Heart left ventricle (tissue), 16 donors: ENCODE measurements at regions not wholly inside any gene's neighbourhood (a gene's known extent, or its start where the extent isn't known, plus 50 kb on each side); places are given as distances from the start of the nearest gene placed in this dataset.
"Not testable (repeated sequence)": the region's sequence is repeated elsewhere in the genome, so short reads cannot be mapped to it uniquely, and the experiment has no call there.

Source experiments
- ATAC-seq, 4 donors: fragments of 200-7000 bp; cut with Tn5 transposase; one replicate each; pipeline ENCODE4 v1.9.1; 2020 to 2022; ENCODE audit warnings: moderate library complexity in 4 of 4, mild to moderate bottlenecking in 3 of 4, moderate number of reproducible peaks in 1 of 4
- DNase-seq, 5 donors: peaks; one replicate each; pipeline ENCODE4 v3.0.0-alpha.2; 2020
- H3K27ac ChIP-seq, 12 donors: fragments of 200-600 bp; sonication (generic) in 4 of 12; one replicate each; pipeline versions ENCODE4 v1.5.0 to v1.8.0; 2016 to 2022; ENCODE audit warnings: mild to moderate bottlenecking in 2 of 12
- H3K27me3 ChIP-seq, 9 donors: fragments of 200-600 bp; sonication (generic) in 2 of 9; one replicate each; pipeline versions ENCODE4 v1.5.1 to v1.8.0; 2016 to 2022; ENCODE audit warnings: mild to moderate bottlenecking in 3 of 9
- H3K36me3 ChIP-seq, 9 donors: fragments of 200-600 bp; sonication (generic) in 2 of 9; one replicate each; pipeline versions ENCODE4 v1.5.0 to v1.8.0; 2018 to 2022; ENCODE audit warnings: mild to moderate bottlenecking in 2 of 9
- H3K4me1 ChIP-seq, 12 donors: fragments of 200-600 bp; sonication (generic) in 4 of 12; one replicate each; pipeline versions ENCODE4 v1.5.0 to v1.8.0; 2016 to 2022; ENCODE audit warnings: mild to moderate bottlenecking in 3 of 12
- H3K4me3 ChIP-seq, 12 donors: fragments of 200-600 bp; sonication (generic) in 4 of 12; one replicate each; pipeline versions ENCODE4 v1.5.0 to v1.8.0; 2017 to 2022; ENCODE audit warnings: mild to moderate bottlenecking in 9 of 12, moderate library complexity in 4 of 12
- H3K9me3 ChIP-seq, 12 donors: fragments of 200-600 bp; sonication (generic) in 4 of 12; one replicate each; pipeline versions ENCODE4 v1.5.0 to v1.8.0; 2016 to 2022; ENCODE audit warnings: mild to moderate bottlenecking in 1 of 12
- POLR2A ChIP-seq, 2 donors: fragments of 450-650 bp; IDR thresholded peaks; one replicate each; pipeline ENCODE4 v1.6.1; 2017; ENCODE audit warnings: antibody characterized with exemption in 2 of 2, mild to moderate bottlenecking in 2 of 2, moderate library complexity in 2 of 2
- WGBS, 4 donors: extraction: QIAGEN DNeasy Blood & Tissue Kit in 2 of 4; methylation state at CpG; one replicate each; pipeline versions ENCODE4 v1.1.5 to v1.1.7; 2013 to 2018; 5-methylcytosine and 5-hydroxymethylcytosine counted together
- intact Hi-C, 10 donors: fragments of 100-400 bp; cut with DNase I; formaldehyde crosslinking; loops; one replicate each; pipeline versions ENCODE4 v1.11.1 to v1.14.2; 2022
- TF ChIP-seq, protein P1 (sequence below), 12 donors: fragments of 200-600 bp; sonication (generic) in 4 of 12; IDR thresholded peaks; one replicate each; pipeline versions ENCODE4 v1.5.0 to v1.8.0; 2018 to 2022; ENCODE audit warnings: antibody characterized with exemption in 12 of 12, mild to moderate bottlenecking in 5 of 12
- donor health status: ischemic (EF 13 %, LVEDD 7.1; RV severe dilation, severe dysfunction).
- donor health status: healthy with polysubstance abuse.
- donor health status: DM: no; HTN: yes; CAD: no.
- donor health status: DM: no; HTN: no; CAD: no.
- donor health status: ischemic (EF 25% LVEDD 6.9; RV normal size, moderate dysfunction).
- donor health status: ischemic (EF 25% LVEDD 5.7; RV mildly dilated, moderate dysfunction).
- donor health status: healthy.
- donor health status: DM: yes; HTN: yes; CAD: no.
- donor health status: ischemic (EF 35%, LVEDD 5.7; RV mildly dilated, moderate dysfunction).
- donor health status: nonischemic (EF 11% LVEDD 7.7; RV severe dilation, severe dysfunction).
- donor health status: DM: yes; HTN: yes; CAD: no.
- donor health status: PGD.
- donor health status: ischemic (EF 29% LVEDD 5.4; RV normal size, mild dysfunction).
- donor health status: nonischemic (EF 23%, LVEDD 6.1; RV moderate dilation, normal function).

DNA sequence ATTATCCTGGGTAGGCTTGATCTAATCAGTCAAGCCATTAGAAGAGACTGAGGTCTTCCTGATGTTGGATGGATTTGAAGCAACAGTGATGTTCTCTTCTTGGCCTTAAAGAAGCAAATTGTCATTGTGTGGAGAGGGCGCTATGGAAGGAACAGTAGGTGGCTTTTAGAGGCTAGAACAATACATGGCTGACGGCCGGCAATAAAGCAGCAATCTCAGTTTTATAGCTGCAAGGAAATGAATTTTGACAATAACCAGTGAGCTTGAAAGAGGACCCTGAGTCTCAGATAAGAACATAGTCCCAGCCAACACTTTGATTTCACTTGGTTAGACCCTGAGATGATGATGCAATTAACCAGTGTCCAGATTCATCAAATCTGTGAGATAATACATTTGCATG is 302.1 kb downstream of the NSUN3 start:
- TF ChIP-seq, protein P1, sequence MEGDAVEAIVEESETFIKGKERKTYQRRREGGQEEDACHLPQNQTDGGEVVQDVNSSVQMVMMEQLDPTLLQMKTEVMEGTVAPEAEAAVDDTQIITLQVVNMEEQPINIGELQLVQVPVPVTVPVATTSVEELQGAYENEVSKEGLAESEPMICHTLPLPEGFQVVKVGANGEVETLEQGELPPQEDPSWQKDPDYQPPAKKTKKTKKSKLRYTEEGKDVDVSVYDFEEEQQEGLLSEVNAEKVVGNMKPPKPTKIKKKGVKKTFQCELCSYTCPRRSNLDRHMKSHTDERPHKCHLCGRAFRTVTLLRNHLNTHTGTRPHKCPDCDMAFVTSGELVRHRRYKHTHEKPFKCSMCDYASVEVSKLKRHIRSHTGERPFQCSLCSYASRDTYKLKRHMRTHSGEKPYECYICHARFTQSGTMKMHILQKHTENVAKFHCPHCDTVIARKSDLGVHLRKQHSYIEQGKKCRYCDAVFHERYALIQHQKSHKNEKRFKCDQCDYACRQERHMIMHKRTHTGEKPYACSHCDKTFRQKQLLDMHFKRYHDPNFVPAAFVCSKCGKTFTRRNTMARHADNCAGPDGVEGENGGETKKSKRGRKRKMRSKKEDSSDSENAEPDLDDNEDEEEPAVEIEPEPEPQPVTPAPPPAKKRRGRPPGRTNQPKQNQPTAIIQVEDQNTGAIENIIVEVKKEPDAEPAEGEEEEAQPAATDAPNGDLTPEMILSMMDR (IDR thresholded peaks at IDR 0.05): no peak
- no peak for TF ChIP-seq POLR2A (IDR thresholded peaks at IDR 0.05)
- Histone ChIP-seq H3K27ac (no peak overlapping the region), H3K4me3 (no peak overlapping the region), H3K4me1 (peaks cover 0 to 11% (median 0%) of the 10 kb centered on the region in 12 donors), H3K36me3 (no peaks in the 10 kb centered on the region), H3K9me3 (peaks cover 0 to 19% (median 0%) of the 10 kb centered on the region in 12 donors), H3K27me3 (no peaks in the 10 kb centered on the region)
- DNase-seq (no peak), ATAC-seq (no peak)
- WGBS, 4 donors: 53 to 88% (median 85%) methylated on average over 3 of the region's 3 CpGs
- intact Hi-C loops: no loop called here

DNA sequence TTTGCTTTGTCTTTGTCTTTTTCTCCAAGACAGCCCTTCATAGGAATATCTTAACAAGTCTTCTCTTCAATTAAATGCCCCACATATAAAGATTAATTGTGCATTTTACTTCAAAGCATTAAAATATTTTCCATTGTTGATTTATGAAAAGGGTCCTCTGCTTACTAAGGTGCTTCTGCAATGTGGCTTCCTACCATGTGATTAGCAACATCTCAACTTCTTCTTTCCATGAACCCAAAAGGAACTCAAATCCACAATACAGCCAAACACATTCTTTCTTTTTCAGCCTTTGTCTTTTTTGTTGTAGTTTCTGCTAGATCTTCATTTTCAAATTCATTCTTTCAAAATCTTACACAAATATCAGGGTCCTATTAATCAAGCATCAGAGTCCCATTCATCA is 309.2 kb downstream of the NSUN3 start:
- H3K9me3 ChIP-seq: peaks cover 0 to 19% (median 0%) of the 10 kb centered on the region in 12 donors
- H3K4me3 ChIP-seq: no peak overlapping the region
- intact Hi-C loops: no loop called here
- no peaks in the 10 kb centered on the region for H3K36me3 ChIP-seq
- H3K4me1 ChIP-seq: peaks cover 0 to 6% (median 0%) of the 10 kb centered on the region in 12 donors
- no peak for TF ChIP-seq POLR2A (IDR thresholded peaks at IDR 0.05)
- TF ChIP-seq, protein P1 (IDR thresholded peaks at IDR 0.05): no peak
- no peak for ATAC-seq
- H3K27me3 ChIP-seq: no peaks in the 10 kb centered on the region
- no peak overlapping the region for H3K27ac ChIP-seq
- no peak for DNase-seq

DNA sequence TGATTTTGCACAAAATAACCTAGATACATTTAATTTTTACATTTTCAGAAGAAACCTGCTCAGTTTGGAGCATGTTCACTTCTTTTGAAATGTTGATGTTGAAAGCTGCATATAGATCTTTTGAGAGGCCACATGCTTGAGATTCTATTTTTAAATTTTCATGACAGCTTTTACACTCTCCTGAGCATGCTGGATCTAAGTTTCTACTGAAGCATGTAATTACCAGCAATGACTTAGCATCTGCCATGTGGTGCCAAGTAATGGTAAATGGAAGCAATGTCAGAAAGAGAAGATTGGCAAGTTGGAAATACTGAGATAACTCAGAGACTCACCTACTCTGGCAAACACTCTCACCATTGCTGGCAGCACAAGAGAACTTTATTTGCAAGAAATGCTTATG is 310.6 kb downstream of the NSUN3 start:
- no peaks in the 10 kb centered on the region for H3K27me3 ChIP-seq
- no peak for TF ChIP-seq POLR2A (IDR thresholded peaks at IDR 0.05)
- TF ChIP-seq, protein P1 (IDR thresholded peaks at IDR 0.05): no peak
- no peak overlapping the region for H3K27ac ChIP-seq
- ATAC-seq: no peak
- peaks cover 0 to 6% (median 0%) of the 10 kb centered on the region in 12 donors for H3K4me1 ChIP-seq
- intact Hi-C loops: no loop called here
- no peak for DNase-seq
- no peak overlapping the region for H3K4me3 ChIP-seq
- no peaks in the 10 kb centered on the region for H3K36me3 ChIP-seq
- H3K9me3 ChIP-seq: peaks cover 0 to 19% (median 0%) of the 10 kb centered on the region in 12 donors

DNA sequence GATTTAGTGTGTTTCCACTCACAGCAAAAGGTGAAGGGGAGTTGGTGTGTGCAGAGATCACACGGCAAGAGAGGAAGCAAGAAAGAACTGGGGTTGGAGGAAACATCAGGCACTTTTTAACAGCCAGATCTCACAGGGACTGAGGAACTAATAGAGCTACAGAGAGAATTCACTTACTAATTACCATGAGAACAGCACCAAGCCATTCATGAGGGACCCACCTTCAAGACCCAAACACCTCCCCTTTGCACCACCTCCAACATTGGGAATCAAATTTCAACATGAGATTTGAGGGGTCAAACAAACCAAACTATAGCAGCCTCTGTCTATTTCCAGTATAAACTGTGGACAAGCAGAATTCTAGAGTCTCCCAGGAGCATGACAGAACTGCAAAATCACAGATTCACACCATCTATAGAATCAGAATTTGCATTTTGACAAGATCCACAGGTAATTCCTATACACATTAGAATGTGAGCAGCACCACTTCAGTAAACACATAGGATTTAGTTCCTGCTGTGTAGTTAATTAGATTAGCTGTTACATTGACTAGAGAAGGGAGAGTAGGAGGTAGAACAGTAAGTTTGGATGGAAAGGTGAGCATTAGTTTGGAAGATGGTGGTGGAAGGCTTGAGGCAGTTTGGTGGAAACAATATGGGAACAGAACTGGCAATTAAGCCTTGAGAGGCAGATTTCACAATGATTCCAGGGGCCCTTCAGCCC is 311.7 kb downstream of the NSUN3 start:
- intact Hi-C loops: no loop called here
- no peak for DNase-seq
- no peak for TF ChIP-seq POLR2A (IDR thresholded peaks at IDR 0.05)
- TF ChIP-seq, protein P1 (IDR thresholded peaks at IDR 0.05): no peak
- H3K27ac ChIP-seq: no peak overlapping the region
- peaks cover 0 to 6% (median 0%) of the 10 kb centered on the region in 12 donors for H3K4me1 ChIP-seq
- no peaks in the 10 kb centered on the region for H3K27me3 ChIP-seq
- ATAC-seq: no peak
- no peaks in the 10 kb centered on the region for H3K36me3 ChIP-seq
- no peak overlapping the region for H3K4me3 ChIP-seq
- 48 to 73% (median 64%) methylated on average over 1 of the region's 1 CpG for WGBS, 4 donors
- H3K9me3 ChIP-seq: peaks cover 0 to 12% (median 0%) of the 10 kb centered on the region in 12 donors

DNA sequence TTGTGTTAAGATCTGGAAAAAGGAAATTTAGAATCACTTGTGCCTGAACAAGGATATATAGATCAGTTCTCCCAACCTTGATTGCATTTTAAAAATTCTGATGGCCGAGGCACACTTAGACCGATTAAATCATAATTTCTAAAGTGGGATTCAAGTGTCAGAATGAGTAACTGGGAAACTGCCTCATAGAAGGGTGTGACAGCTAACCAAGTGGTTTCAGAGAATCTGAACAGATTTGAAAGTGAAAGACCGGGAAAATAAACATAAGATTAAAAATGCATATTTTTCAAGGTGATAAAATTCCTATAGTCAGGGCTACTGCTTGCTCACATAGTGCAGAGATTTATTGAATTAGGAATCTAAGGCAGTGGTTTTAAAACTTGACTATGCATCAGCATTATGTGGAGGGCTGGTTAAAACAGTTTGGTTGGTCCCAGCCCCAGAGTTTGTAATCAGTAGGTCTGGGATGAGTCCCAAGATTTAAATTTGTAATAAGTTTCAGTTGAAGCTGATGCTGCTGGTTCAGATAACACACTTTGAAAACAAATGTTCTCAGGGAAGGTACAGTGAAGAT is 314.3 kb downstream of the NSUN3 start:
- 76 to 83% (median 81%) methylated on average over 3 of the region's 3 CpGs for WGBS, 4 donors
- H3K27ac ChIP-seq, H3K36me3 ChIP-seq, H3K4me3 ChIP-seq, H3K27me3 ChIP-seq, H3K9me3 ChIP-seq, DNase-seq, H3K4me1 ChIP-seq, ATAC-seq, intact Hi-C loops: not testable (repeated sequence)

DNA sequence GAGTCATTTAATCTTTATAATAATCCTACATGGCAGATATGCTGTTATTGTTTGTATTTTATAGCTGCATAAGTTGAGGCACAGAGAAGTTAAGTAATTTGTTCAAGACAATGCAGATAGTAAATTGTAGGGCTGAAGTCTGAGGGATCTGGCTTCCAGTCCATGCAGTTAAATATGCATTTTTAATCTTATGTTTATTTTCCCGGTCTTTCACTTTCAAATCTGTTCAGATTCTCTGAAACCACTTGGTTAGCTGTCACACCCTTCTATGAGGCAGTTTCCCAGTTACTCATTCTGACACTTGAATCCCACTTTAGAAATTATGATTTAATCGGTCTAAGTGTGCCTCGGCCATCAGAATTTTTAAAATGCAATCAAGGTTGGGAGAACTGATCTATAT is 315.0 kb downstream of the NSUN3 start:
- ATAC-seq, H3K27me3 ChIP-seq, H3K9me3 ChIP-seq, DNase-seq, H3K27ac ChIP-seq, H3K36me3 ChIP-seq, intact Hi-C loops, H3K4me3 ChIP-seq, H3K4me1 ChIP-seq: not testable (repeated sequence)
- 88 to 96% (median 92%) methylated on average over 3 of the region's 3 CpGs for WGBS, 4 donors
